Smooth muscle cell (in vitro differentiated cells): ENCODE measurements at regions not wholly inside any gene's neighbourhood (a gene's known extent, or its start where the extent isn't known, plus 50 kb on each side); places are given as distances from the start of the nearest gene placed in this dataset.

Experiments
- DNase-seq: peaks from one replicate; lab custom pipeline; 2025; ENCODE audit not compliant: unreplicated experiment; lab: John Stamatoyannopoulos, UW
- H2AFZ ChIP-seq: fragments of 200-600 bp; sonication (generic); 2 replicates; pipeline ENCODE4 v1.6.0; 2016; ENCODE audit warnings: antibody characterized with exemption, low read depth, mild to moderate bottlenecking
- H3F3A ChIP-seq: fragments of 200-600 bp; sonication (generic); 2 replicates; pipeline ENCODE4 v1.6.0; 2017; ENCODE audit warnings: antibody characterized with exemption, low read depth
- H3K27ac ChIP-seq: fragments of 200-600 bp; sonication (generic); 2 replicates; pipeline ENCODE4 v1.5.1; 2016; ENCODE audit warnings: low read depth, mild to moderate bottlenecking
- H3K27me3 ChIP-seq: fragments of 200-600 bp; sonication (generic); 2 replicates; pipeline ENCODE4 v1.6.1; 2016; ENCODE audit warnings: low read depth, mild to moderate bottlenecking
- H3K36me3 ChIP-seq: fragments of 200-600 bp; sonication (generic); 2 replicates; pipeline ENCODE4 v1.5.1; 2016; ENCODE audit warnings: low read depth
- H3K4me1 ChIP-seq: fragments of 200-600 bp; sonication (generic); 2 replicates; pipeline ENCODE4 v1.5.1; 2016; ENCODE audit warnings: low read depth
- H3K4me2 ChIP-seq: fragments of 200-600 bp; sonication (generic); 2 replicates; pipeline ENCODE4 v1.6.0; 2016; ENCODE audit warnings: mild to moderate bottlenecking
- H3K4me3 ChIP-seq: fragments of 200-600 bp; sonication (generic); 2 replicates; pipeline ENCODE4 v1.5.1; 2016; ENCODE audit warnings: mild to moderate bottlenecking
- H3K79me2 ChIP-seq: fragments of 200-600 bp; sonication (generic); 2 replicates; pipeline ENCODE4 v1.6.0; 2016; ENCODE audit warnings: low read depth, mild to moderate bottlenecking
- H3K9ac ChIP-seq: fragments of 200-600 bp; sonication (generic); 2 replicates; pipeline ENCODE4 v1.6.0; 2016; ENCODE audit warnings: low read depth
- H3K9me3 ChIP-seq: fragments of 200-600 bp; sonication (generic); replicated peaks from 2 replicates; pipeline ENCODE4 v1.5.1; 2016; ENCODE audit warnings: low read depth
- H4K20me1 ChIP-seq: fragments of 200-600 bp; sonication (generic); 2 replicates; pipeline ENCODE4 v1.6.0; 2016; ENCODE audit warnings: low read depth
- CTCF ChIP-seq: fragments of 200-600 bp; sonication (generic); IDR thresholded peaks from 2 replicates; pipeline ENCODE4 v1.5.1; 2017; ENCODE audit warnings: borderline replicate concordance, mild to moderate bottlenecking, antibody characterized with exemption; ENCODE audit not compliant: insufficient read depth, poor library complexity, severe bottlenecking
- WGBS: methylation state at CpG from one replicate; pipeline ENCODE4 v1.1.7; 2016; ENCODE audit warnings: low lambda C conversion rate; 5-methylcytosine and 5-hydroxymethylcytosine counted together

- H3K27ac ChIP-seq = no peak overlapping the region
- no peak for DNase-seq
- no peaks in the 10 kb centered on the region for H3F3A ChIP-seq
- no peak overlapping the region for H3K9ac ChIP-seq
- H3K9me3 ChIP-seq = no peaks in the 10 kb centered on the region
- no peak overlapping the region for H3K4me3 ChIP-seq
- no peaks in the 10 kb centered on the region for H3K79me2 ChIP-seq
- no peaks in the 10 kb centered on the region for H3K4me1 ChIP-seq
- no peaks in the 10 kb centered on the region for H3K27me3 ChIP-seq
- H3K36me3 ChIP-seq = no peaks in the 10 kb centered on the region
- H4K20me1 ChIP-seq = no peaks in the 10 kb centered on the region
- no peak overlapping the region for H2AFZ ChIP-seq
- no peak overlapping the region for H3K4me2 ChIP-seq
- WGBS = 84% methylated on average over 6 of the region's 6 CpGs
- TF ChIP-seq CTCF = no peak
Observed at GRCh38 chr6:163716690-163717089, 302.2 kb downstream of the QKI start.

- WGBS = 94% methylated on average over 7 of the region's 7 CpGs
- Histone ChIP-seq H3K9me3 (no peaks in the 10 kb centered on the region), H3K79me2 (no peaks in the 10 kb centered on the region), H3K36me3 (no peaks in the 10 kb centered on the region), H3F3A (no peaks in the 10 kb centered on the region), H3K27me3 (no peaks in the 10 kb centered on the region), H3K4me1 (no peaks in the 10 kb centered on the region), H3K27ac (no peak overlapping the region), H3K9ac (no peak overlapping the region), H4K20me1 (no peaks in the 10 kb centered on the region), H2AFZ (no peak overlapping the region), H3K4me2 (no peak overlapping the region), H3K4me3 (no peak overlapping the region)
- no peak for DNase-seq
- no peak for TF ChIP-seq CTCF
Observed at GRCh38 chr6:163715846-163716245, 301.3 kb downstream of the QKI start.

GRCh38 chr6:163714179-163714578 is 299.7 kb downstream of the QKI start:
- no peaks in the 10 kb centered on the region for H3K27me3 ChIP-seq
- WGBS = 97% methylated on average over 10 of the region's 10 CpGs
- no peak overlapping the region for H3K4me2 ChIP-seq
- H3F3A ChIP-seq = no peaks in the 10 kb centered on the region
- H3K79me2 ChIP-seq = no peaks in the 10 kb centered on the region
- H3K27ac ChIP-seq = no peak overlapping the region
- H3K4me3 ChIP-seq = no peak overlapping the region
- H3K4me1 ChIP-seq = no peaks in the 10 kb centered on the region
- no peaks in the 10 kb centered on the region for H3K9me3 ChIP-seq
- H4K20me1 ChIP-seq = no peaks in the 10 kb centered on the region
- H3K9ac ChIP-seq = no peak overlapping the region
- DNase-seq = no peak
- H2AFZ ChIP-seq = no peak overlapping the region
- H3K36me3 ChIP-seq = no peaks in the 10 kb centered on the region
- TF ChIP-seq CTCF = no peak

- Histone ChIP-seq H3K9ac (no peak overlapping the region), H3K27me3 (no peaks in the 10 kb centered on the region), H3K27ac (no peak overlapping the region), H3K79me2 (no peaks in the 10 kb centered on the region), H3F3A (no peaks in the 10 kb centered on the region), H2AFZ (no peak overlapping the region), H3K4me2 (no peak overlapping the region), H4K20me1 (no peaks in the 10 kb centered on the region), H3K4me3 (no peak overlapping the region), H3K36me3 (no peaks in the 10 kb centered on the region), H3K9me3 (no peaks in the 10 kb centered on the region), H3K4me1 (no peaks in the 10 kb centered on the region)
- 94% methylated on average over 7 of the region's 8 CpGs for WGBS
- DNase-seq = no peak
- no peak for TF ChIP-seq CTCF
Observed at GRCh38 chr6:163712981-163713380, 298.5 kb downstream of the QKI start.
